Mucosa of stomach (tissue), 1 donor: ENCODE measurements at regions not wholly inside any gene's neighbourhood (a gene's known extent, or its start where the extent isn't known, plus 50 kb on each side); places are given as distances from the start of the nearest gene placed in this dataset.
"Not testable (repeated sequence)": the region's sequence is repeated elsewhere in the genome, so short reads cannot be mapped to it uniquely, and the experiment has no call there.

Source experiments
- H3K27me3 ChIP-seq: one replicate; pipeline ENCODE4 v1.7.0; 2013; ENCODE audit warnings: mild to moderate bottlenecking, low read length; ENCODE audit not compliant: control insufficient read depth, insufficient read depth
- H3K36me3 ChIP-seq: one replicate; pipeline ENCODE4 v1.7.0; 2013; ENCODE audit warnings: low read length; ENCODE audit not compliant: control insufficient read depth, insufficient read depth
- H3K4me1 ChIP-seq: one replicate; pipeline ENCODE4 v1.7.0; 2013; ENCODE audit warnings: mild to moderate bottlenecking, low read length; ENCODE audit not compliant: control insufficient read depth, insufficient read depth
- H3K4me3 ChIP-seq: one replicate; pipeline ENCODE4 v1.7.0; 2013; ENCODE audit warnings: low read length
- H3K9ac ChIP-seq: one replicate; pipeline ENCODE4 v1.7.0; 2013; ENCODE audit warnings: mild to moderate bottlenecking, low read length, moderate library complexity
- H3K9me3 ChIP-seq: one replicate; pipeline ENCODE4 v1.7.0; 2013; ENCODE audit warnings: mild to moderate bottlenecking, low read length, moderate library complexity; ENCODE audit not compliant: control insufficient read depth
- donor health status: Pancreatic carcinoma.

GRCh38 chr15:62407962-62408361 is 242.9 kb upstream of the C2CD4B start:
- Histone ChIP-seq H3K4me3 (no peak overlapping the region), H3K9ac (no peak overlapping the region)

GRCh38 chr15:62409466-62409865 is 244.4 kb upstream of the C2CD4B start:
- H3K9me3 ChIP-seq = no peaks in the 10 kb centered on the region
- H3K4me3 ChIP-seq = no peak overlapping the region
- H3K4me1 ChIP-seq = peaks cover 15% of the 10 kb centered on the region
- no peak overlapping the region for H3K9ac ChIP-seq
- no peaks in the 10 kb centered on the region for H3K36me3 ChIP-seq
- H3K27me3 ChIP-seq = no peaks in the 10 kb centered on the region

More at GRCh38 chr15:62407962-62408361, 242.9 kb upstream of the C2CD4B start:
- Histone ChIP-seq H3K36me3 (no peaks in the 10 kb centered on the region), H3K27me3 (no peaks in the 10 kb centered on the region), H3K9me3 (no peaks in the 10 kb centered on the region), H3K4me1 (peaks cover 26% of the 10 kb centered on the region)

GRCh38 chr15:62412686-62413085 is 247.6 kb upstream of the C2CD4B start:
- no peaks in the 10 kb centered on the region for H3K36me3 ChIP-seq
- H3K9ac ChIP-seq = no peak overlapping the region
- peaks cover 22% of the 10 kb centered on the region for H3K4me1 ChIP-seq
- no peaks in the 10 kb centered on the region for H3K27me3 ChIP-seq
- no peak overlapping the region for H3K4me3 ChIP-seq
- H3K9me3 ChIP-seq = no peaks in the 10 kb centered on the region

- H3K4me1 ChIP-seq = peaks cover 24% of the 10 kb centered on the region
- H3K27me3 ChIP-seq = no peaks in the 10 kb centered on the region
- H3K4me3 ChIP-seq = no peak overlapping the region
- no peaks in the 10 kb centered on the region for H3K36me3 ChIP-seq
- no peaks in the 10 kb centered on the region for H3K9me3 ChIP-seq
- H3K9ac ChIP-seq = no peak overlapping the region
Measured at GRCh38 chr15:62413153-62413552, 248.1 kb upstream of the C2CD4B start.

GRCh38 chr15:62413786-62414185 is 248.7 kb upstream of the C2CD4B start:
- Histone ChIP-seq H3K36me3 (no peaks in the 10 kb centered on the region), H3K27me3 (no peaks in the 10 kb centered on the region), H3K4me3 (no peak overlapping the region), H3K9me3 (no peaks in the 10 kb centered on the region), H3K4me1 (peaks cover 23% of the 10 kb centered on the region), H3K9ac (no peak overlapping the region)

- H3K36me3 ChIP-seq = no peaks in the 10 kb centered on the region
- H3K4me1 ChIP-seq = peaks cover 24% of the 10 kb centered on the region
Measured at GRCh38 chr15:62415498-62415897, 250.4 kb upstream of the C2CD4B start.

GRCh38 chr15:62416526-62416925 is 251.4 kb upstream of the C2CD4B start:
- Histone ChIP-seq H3K9me3 (no peaks in the 10 kb centered on the region), H3K27me3 (no peaks in the 10 kb centered on the region), H3K4me1 (peaks cover 24% of the 10 kb centered on the region), H3K9ac (no peak overlapping the region), H3K4me3 (no peak overlapping the region), H3K36me3 (no peaks in the 10 kb centered on the region)

More at GRCh38 chr15:62415498-62415897, 250.4 kb upstream of the C2CD4B start:
- no peak overlapping the region for H3K4me3 ChIP-seq
- H3K9me3 ChIP-seq = no peaks in the 10 kb centered on the region
- no peaks in the 10 kb centered on the region for H3K27me3 ChIP-seq
- H3K9ac ChIP-seq = no peak overlapping the region

- Histone ChIP-seq H3K4me3 (no peak overlapping the region), H3K9me3 (no peaks in the 10 kb centered on the region), H3K4me1 (peaks cover 24% of the 10 kb centered on the region), H3K9ac (no peak overlapping the region), H3K36me3 (no peaks in the 10 kb centered on the region), H3K27me3 (no peaks in the 10 kb centered on the region)
Measured at GRCh38 chr15:62417439-62417838, 252.4 kb upstream of the C2CD4B start.

- not testable (repeated sequence) for H3K9me3 ChIP-seq, H3K9ac ChIP-seq, H3K4me3 ChIP-seq, H3K36me3 ChIP-seq, H3K27me3 ChIP-seq
- peaks cover 24% of the 10 kb centered on the region for H3K4me1 ChIP-seq
Measured at GRCh38 chr15:62418496-62418895, 253.4 kb upstream of the C2CD4B start.

GRCh38 chr15:62419192-62419591 is 254.1 kb upstream of the C2CD4B start:
- no peaks in the 10 kb centered on the region for H3K9me3 ChIP-seq
- H3K9ac ChIP-seq = no peak overlapping the region
- no peak overlapping the region for H3K4me3 ChIP-seq
- no peaks in the 10 kb centered on the region for H3K36me3 ChIP-seq
- no peaks in the 10 kb centered on the region for H3K27me3 ChIP-seq
- peaks cover 24% of the 10 kb centered on the region for H3K4me1 ChIP-seq

- not testable (repeated sequence) for H3K4me3 ChIP-seq, H3K36me3 ChIP-seq, H3K27me3 ChIP-seq, H3K9ac ChIP-seq, H3K9me3 ChIP-seq
- peaks cover 24% of the 10 kb centered on the region for H3K4me1 ChIP-seq
Measured at GRCh38 chr15:62420371-62420770, 255.3 kb upstream of the C2CD4B start.

- peaks cover 20% of the 10 kb centered on the region for H3K4me1 ChIP-seq
- no peak overlapping the region for H3K4me3 ChIP-seq
- H3K36me3 ChIP-seq = no peaks in the 10 kb centered on the region
- no peak overlapping the region for H3K9ac ChIP-seq
- H3K27me3 ChIP-seq = no peaks in the 10 kb centered on the region
- H3K9me3 ChIP-seq = no peaks in the 10 kb centered on the region
Measured at GRCh38 chr15:62421289-62421688, 256.2 kb upstream of the C2CD4B start.

GRCh38 chr15:62426387-62426956 is 261.4 kb upstream of the C2CD4B start:
- no peaks in the 10 kb centered on the region for H3K27me3 ChIP-seq
- no peaks in the 10 kb centered on the region for H3K36me3 ChIP-seq
- no peak overlapping the region for H3K4me3 ChIP-seq
- H3K9me3 ChIP-seq = no peaks in the 10 kb centered on the region
- no peak overlapping the region for H3K9ac ChIP-seq
- H3K4me1 ChIP-seq = no peaks in the 10 kb centered on the region
